OCI-M2 (cell line): ENCODE measurements at regions not wholly inside any gene's neighbourhood (a gene's known extent, or its start where the extent isn't known, plus 50 kb on each side); places are given as distances from the start of the nearest gene placed in this dataset.

ENCODE experiments used
- DNase-seq: peaks from one replicate; lab custom pipeline; 2025; ENCODE audit not compliant: unreplicated experiment; lab: John Stamatoyannopoulos, UW

DNA sequence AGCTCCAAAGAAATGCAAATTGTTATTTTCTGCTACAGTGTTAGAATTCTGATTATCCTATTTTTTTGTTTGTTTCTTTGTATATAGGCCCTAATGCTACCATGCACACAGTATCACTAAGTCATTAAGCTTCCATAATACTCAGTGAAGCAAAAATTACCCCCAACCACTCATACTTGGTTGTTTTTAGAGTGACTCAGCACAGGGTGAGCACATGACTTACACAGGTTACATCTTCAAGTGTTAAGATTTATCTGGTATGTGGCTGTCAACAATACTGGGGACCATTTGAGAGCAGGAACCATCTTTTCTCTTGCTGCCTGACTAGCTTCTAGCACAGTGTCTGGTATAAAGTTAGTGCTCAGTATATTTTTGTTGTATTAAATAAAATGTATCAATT lies 255.8 kb upstream of the SLC24A2 start:
- no peak for DNase-seq

DNA sequence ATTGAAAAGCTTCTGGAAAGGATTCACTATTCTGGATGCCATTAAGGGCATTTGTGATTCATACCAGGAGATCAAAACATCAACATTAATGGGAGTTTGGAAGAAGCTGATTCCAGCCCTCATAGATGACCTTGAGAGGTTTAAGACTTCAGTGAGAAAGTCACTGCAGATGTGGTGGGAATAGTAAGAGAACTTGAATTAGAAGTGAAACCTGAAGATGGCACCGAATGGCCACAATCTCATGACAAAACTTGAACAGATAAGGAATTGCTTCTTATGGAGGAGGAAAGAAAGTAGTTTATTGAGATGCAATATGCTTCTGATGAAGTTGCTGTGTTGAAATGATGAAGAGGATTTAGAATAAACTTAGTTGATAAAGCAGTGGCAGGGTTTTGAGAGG lies 254.6 kb upstream of the SLC24A2 start:
- no peak for DNase-seq

DNA sequence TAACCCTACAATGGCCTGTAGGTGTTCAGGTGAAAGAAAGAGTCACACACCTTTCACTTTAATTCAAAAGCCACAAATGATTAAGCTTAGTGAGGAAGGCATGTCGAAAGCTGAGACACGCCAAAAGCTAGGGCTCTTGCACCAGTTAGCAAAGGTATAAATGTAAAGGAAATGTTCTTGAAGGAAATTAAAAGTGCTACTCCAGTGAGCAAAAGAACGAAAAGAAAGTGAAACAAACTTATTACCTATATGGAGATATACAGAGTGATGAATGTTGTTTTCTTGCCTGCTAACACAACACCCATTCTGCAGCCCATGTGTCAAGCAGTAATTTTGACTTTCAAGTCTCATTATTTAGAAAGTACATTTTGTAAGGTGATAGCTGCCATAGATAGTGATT lies 254.2 kb upstream of the SLC24A2 start:
- no peak for DNase-seq

DNA sequence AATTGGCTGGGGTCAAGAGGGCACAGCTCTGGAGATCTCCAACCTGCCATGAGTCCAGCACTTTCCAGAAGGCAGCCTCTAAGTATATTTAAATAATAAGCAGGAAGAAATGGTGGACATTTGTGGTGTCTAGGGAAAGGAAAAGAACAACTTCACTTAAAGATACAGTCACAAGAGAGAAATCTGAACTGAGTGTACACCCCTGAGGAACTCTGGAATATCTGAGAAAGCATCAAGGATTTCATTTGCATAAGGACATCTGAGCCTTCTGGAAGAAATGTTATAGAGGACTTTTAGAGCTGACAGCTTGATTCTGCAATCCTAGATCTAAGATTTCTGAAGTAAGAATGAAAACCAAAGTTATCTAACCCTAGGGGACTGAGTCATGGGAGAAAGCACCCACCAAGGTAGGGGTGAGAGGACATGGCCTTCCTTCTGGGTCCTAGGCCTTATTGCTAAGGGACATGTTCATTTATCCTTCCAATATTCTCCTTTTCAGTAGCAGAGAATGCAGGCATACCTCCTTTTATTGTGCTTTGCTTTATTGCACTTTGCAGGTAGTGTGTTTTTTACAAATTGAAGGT lies 253.4 kb upstream of the SLC24A2 start:
- no peak for DNase-seq

DNA sequence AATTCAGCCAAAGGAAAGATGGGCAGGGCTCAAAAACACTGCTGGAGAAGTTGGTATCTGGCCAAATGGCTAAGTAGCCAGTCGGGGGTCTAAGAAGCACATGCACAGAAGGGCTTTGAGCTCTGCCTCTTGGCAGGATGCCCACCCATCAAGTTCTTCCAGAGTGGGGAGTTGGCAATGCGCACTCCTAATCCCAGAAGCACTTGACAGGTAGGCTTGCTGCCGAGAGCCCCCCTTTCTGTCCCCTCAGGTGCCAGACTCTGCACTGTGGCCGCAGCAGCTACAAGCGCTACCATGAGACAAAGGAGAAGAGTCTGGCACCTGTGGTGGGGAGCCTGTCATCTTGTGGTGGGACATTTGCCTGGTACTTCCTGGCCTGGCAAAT lies 252.9 kb upstream of the SLC24A2 start:
- no peak for DNase-seq

DNA sequence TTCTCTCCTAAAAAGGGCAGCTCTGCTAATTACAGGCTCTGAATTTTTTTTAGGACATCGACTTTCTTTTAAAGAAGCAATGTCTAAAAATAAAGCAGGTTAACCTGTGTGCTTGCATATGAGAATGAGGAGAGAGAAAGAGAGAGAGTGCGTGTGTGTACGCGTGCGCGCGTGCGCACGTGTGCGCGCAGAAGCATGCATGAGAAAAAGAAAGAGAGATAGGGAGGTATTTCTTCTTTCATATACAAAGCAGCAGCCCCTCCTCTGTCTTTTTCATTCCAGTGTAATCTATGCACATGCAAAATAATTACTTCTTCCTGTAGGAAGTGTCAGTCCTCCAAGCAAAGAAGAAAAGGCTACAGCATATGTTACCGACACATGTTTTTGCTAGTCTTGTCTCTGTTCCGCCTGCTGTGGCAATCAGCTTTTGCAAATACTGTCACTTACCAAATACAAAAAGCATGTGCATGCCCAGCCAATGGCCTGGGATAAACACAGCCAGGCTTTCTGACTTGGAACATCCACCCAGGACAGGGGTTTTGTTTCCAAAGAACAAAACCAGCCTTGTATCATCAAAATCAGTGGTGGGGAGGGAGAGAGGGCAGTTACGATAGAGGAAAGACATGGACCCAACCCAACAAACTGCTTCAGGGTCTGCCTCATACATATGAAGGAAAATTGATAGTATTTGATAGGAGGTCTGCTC lies 252.3 kb upstream of the SLC24A2 start:
- DNase-seq, result no peak

DNA sequence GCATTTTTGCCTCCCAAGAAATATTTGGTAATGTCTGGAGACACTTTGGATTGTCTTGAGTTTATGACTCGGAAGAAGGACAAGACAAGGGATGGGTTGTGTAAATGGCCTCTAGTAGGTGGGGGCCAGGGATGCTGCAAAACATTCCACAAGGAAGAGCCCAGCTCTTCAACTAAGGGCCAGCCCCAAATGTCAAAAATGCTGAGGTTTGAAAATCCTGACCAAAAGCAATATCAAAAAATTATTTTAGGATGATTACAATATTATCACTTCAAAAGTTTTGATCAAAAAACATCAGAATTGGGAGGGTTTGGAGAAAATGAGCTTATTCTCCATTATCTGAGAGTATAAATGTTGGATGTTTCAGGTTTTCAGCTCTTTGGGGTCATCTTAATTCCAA lies 248.9 kb upstream of the SLC24A2 start:
- DNase-seq, result no peak

DNA sequence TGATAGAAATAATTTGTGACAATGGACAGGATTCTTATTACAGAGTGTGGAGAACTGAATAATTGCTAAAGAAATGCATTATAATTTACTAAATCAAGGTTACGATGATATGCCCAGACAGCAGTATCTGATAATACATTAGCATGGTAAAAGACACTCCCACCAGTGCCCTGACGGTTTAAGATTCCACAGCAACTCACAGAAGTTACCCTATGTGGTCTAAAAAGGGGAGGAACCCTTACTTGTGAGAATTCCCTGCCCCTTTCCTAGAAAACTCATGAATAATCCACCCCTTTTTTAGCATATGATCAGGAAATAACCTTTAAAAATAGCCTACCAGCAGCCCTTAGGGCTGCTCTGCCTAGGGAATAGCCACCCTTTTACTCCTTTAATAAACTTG lies 244.7 kb upstream of the SLC24A2 start:
- no peak for DNase-seq

DNA sequence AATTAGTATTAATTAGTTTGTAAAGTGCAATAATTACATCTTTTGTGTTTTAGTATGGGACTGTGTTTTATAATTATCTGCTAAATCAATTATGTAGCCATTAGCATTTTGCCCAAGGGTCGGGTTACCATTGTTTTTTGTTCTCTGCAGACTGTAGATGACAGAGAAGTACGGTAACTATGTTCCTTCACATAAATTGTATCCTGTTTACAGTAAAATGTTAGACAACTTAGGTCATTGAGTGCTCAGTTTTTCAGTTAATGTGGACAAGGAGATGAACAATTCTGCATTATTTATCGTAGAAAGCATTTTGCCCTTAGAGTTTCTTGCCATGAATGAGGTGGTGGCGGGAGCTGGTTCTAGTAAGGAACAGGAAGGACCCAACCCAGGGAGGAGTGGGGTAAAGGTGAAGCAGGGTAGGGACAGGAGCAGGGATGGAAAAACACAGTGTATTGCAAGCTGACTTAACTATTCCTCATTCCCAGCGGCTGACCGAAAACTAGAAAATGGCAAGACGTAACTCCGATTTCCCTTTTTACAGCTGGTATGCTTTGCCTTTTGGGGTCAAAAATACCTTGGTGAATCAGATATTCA lies 243.7 kb upstream of the SLC24A2 start:
- DNase-seq, result no peak

DNA sequence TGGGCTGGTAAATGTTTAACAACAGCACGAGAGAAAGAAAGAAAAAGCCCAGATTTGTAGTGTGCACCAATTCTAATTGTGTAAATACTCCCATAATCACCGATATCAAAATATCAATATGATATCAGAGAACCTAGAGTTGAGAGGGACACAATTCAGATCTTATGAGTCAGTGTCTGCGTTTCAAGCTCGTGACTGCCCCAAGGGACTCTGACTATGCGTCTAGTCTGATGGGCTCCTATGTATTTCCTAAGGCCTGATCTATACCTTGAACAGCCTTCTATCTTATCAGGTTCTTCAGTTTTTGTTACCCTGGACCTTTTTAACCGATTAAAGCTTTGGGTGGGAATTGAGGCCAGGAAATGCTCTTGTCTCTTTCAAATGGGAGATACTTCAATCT lies 243.0 kb upstream of the SLC24A2 start:
- DNase-seq, result no peak

DNA sequence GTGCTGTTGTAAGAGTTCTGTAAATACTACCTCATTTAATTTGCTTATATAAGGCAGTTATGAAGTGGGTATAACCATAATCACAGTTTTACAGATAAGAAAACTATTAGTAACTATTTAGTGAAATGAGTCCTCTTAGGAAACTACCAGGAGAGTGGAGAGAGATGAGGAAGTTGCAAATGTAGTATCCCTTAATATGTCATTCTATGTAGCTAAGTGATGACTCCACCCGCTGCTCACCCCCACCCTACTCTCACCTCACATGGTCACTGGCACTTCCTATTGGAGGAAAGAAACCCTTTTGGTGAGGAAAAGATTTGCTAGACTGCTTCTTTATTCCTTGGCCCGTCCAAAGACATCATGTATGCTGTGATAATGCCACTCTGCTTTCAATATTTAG lies 241.8 kb upstream of the SLC24A2 start:
- no peak for DNase-seq

DNA sequence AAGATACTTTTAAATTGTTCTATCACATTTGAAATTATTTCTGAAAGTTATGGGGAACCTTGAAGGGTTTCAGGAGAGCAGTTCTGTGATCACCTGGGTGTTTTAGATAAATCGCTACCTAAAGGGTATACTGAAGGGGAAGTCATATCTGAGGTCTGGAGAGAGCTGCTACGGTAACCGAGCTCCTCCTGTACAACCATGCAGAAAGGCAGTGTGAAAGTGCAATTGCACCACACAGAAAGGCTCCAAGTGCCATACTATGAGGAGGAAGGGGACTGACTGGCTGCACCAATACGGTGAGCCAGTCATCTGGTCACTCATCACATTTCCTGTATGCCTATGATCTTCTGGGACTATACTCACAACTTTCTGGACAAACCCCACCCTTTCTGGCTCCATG lies 241.4 kb upstream of the SLC24A2 start:
- DNase-seq, result no peak

DNA sequence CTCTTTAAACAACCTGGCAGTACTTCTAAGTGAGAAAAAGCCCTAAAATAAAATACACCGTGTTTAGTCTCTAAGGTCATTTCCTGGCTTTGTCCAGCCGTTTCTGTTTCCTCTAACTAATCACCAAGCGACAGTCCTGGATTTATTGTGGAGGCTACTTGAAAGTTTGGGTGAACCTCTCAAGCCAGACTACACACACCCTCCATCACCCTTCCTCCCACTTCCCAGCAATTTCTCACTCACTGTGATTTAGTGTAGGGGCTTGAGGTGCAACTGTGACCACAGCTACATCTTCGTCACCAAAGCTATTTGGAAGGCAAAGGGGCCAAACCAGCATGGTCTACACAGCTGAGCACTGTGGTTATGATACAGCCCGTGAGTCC lies 240.0 kb upstream of the SLC24A2 start:
- DNase-seq, result no peak

DNA sequence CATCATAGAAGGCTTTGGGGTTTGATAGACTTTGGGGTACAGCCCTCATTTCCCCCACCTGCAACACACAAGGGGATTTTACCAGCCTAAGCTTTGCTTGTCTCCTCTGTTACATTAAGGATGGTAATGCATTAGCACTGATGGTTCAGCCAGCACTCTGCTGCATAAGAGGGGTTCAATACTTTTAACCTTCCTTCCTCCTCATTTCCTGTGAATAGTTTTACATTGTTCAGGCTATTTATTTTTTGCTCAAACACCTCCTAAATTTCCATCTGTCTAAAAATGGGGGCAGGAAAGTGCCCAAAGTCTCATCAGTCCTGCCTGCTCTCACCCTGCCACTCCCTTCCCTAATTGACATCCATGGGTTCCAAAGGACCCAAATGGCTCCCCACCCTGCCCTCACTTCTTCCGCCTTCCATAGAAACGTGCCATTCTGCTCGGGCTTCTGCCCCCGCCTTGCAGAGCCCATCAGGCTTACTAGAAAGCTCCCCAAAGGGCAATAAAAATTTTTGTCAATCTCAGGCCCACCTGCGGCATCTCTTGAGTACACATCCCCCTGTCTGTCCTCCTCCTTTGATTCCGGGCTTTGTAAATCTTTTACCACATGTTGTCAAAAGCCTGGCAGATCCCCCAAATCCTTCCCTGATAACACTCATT lies 239.5 kb upstream of the SLC24A2 start:
- no peak for DNase-seq

DNA sequence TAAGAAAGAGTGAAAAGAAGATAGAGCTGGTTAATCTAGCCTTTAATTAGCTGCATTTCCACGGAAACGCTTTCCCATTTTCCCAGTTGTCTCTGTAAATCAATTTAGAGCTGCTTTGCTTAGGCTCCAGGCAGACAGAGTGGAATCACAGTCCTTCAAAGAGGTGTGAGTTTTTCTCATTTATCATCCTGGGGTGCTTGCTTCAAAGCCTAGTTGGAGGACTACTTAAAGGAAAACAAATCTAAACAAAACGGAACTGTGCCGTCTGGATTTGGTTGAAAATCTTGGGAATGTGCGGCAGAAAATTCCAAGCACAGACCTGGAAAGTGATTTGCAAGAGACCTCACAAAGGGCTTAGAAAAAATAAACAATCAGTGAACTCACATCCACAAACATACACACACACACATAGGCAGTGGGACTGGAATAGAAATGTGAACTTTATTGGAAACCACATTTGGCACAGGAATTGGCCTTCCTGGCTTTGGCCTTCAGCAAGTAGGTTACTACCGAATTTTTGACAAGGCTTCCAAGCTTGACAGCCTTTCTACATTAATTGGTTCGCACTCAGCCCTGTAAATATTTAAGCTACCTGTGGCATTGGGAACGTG lies 235.2 kb upstream of the SLC24A2 start:
- no peak for DNase-seq

DNA sequence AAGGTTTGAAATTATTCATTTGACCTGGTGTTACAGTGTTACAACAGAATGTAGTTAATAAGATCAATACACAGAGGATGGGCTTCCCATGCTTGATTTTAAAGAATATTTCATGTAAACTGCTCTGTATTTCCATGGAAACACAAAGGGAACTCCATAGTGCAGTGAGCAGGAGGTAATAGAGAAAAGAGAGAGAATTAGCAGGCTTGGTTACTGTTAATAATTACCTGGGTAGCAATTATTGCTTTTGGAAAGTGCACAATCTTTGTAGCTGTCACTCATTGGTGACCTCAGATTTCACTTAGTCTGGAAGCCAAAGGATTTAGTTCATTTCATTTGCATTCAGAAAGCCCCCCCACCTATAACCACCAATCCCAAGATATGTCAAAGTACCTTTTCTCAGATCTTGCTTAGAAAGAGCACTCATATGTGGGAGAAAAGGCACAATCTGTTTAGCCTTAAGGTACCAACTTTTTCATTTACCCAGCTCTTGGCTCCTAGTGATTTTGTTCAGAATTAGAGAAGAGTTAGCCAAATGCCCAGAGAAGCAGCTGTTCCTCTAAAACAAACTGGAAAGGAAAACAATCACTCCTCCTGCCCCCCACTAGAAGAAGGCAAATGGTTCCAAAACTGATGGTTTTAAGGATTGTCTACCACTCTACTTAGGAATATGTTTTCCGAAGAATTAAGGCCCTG lies 234.5 kb upstream of the SLC24A2 start:
- DNase-seq, result no peak

DNA sequence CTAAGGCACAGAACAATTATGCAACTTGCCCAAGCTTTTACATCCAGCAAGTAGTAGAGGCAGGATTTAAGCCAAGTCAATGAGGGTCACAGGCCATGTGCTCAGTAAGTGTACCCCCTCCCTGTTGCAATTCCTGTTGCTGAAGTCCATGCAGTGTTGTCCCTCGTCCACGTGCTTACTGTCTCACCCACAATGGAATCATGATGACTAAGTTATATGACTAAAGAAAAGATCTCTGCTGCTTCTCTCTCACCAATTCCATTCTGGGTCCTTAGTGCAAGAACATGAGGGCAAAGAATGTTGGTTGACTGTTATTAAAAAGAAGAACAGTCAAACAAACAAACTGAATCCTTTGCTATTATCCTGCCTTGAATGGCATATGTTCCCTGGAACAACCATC lies 233.6 kb upstream of the SLC24A2 start:
- DNase-seq, result no peak

DNA sequence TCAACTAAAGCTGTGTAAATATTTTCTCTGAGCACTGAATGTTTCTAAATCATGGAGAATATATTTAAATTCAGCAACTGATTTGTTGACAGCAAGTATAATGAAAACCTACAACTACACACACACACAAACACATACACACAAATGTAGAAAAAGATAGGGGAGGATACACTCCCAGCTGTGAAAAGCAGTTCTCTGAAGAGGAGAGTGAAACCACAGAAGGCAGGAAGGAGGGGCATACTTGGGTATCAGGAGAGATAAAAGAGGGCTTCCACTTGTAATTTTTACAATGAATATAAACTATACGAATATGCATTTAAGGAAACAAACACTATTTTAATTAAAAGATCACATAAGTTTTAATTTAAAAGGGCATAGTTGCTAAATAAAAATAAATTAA lies 227.8 kb upstream of the SLC24A2 start:
- DNase-seq, result no peak

DNA sequence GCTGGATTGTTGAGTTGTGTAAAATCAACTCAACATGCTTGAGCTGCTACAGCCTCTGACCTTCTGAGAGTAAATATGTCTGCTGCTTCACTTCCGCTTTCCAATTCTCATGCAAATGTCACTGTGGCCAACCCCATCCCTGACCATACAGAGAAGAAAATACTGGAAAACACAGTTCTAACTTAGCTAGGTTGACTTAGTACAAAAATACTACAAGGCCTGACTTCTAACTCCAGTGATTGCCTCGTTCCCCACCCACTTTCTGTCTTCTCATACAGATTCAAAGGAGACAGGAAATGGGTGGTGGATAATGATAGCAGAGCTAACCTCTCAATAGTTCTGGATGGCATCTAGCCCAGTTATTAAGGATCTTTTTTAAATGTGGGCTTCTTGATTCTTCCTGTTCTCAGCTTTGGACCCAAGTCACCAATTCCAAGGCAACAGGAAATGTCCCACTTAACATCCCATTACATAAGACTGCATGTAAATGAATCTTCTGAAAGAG lies 226.6 kb upstream of the SLC24A2 start:
- no peak for DNase-seq

DNA sequence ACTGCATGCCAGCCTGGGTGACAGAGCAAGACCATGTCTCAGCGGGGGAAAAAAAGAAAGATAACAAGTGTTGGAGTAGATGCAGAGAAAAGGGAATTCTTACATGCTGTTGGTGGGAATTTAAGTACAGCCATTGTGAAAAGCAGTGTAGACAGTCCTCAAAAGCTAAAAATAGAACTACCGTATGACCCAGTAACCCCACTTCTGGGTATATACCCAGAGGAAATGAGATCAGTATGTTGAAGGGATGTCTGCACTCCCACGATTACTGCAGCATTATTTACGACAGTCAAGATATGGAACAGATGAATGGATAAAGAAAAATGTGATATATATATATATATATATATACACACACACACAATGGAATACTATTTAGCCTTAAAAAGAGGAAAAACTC lies 225.3 kb upstream of the SLC24A2 start:
- no peak for DNase-seq

DNA sequence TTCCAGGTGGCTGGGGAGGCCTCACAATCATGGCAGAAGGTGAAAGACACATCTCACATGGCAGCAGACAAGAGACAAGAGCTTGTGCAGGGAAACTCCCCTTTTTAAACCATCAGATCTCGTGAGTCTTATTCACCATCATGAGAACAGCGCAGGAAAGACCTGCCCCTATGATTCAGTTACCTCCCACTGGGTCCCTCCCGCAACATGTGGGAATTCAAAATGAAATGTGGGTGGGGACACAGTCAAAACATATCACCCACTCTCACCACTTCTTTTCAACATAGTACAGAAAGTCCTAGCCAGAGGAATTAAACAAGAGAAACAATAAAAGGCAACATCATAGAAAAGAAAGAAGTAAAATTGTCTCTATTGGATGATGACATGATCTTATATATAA lies 223.4 kb upstream of the SLC24A2 start:
- DNase-seq, result no peak
